Transverse colon (tissue), 3 donors: ENCODE measurements at regions not wholly inside any gene's neighbourhood (a gene's known extent, or its start where the extent isn't known, plus 50 kb on each side); places are given as distances from the start of the nearest gene placed in this dataset.

Source experiments
- POLR2A ChIP-seq: fragments of 450-650 bp; IDR thresholded peaks from one replicate; pipeline ENCODE4 v1.6.1; 2016; ENCODE audit warnings: antibody characterized with exemption, mild to moderate bottlenecking, moderate library complexity
- TF ChIP-seq, protein P1 (sequence below), 5 experiments: fragments of 200-600 bp in 3 of 5; fragments of 450-650 bp in 2 of 5; sonication (generic) in 3 of 5; IDR thresholded peaks; 1 replicate in 2 of 5; 2 replicates in 3 of 5; pipeline ENCODE4 v1.5.1; 2016 to 2017; ENCODE audit warnings: antibody characterized with exemption in 5 of 5, inconsistent platforms in 3 of 5, mild to moderate bottlenecking in 2 of 5, moderate library complexity in 1 of 5

DNA sequence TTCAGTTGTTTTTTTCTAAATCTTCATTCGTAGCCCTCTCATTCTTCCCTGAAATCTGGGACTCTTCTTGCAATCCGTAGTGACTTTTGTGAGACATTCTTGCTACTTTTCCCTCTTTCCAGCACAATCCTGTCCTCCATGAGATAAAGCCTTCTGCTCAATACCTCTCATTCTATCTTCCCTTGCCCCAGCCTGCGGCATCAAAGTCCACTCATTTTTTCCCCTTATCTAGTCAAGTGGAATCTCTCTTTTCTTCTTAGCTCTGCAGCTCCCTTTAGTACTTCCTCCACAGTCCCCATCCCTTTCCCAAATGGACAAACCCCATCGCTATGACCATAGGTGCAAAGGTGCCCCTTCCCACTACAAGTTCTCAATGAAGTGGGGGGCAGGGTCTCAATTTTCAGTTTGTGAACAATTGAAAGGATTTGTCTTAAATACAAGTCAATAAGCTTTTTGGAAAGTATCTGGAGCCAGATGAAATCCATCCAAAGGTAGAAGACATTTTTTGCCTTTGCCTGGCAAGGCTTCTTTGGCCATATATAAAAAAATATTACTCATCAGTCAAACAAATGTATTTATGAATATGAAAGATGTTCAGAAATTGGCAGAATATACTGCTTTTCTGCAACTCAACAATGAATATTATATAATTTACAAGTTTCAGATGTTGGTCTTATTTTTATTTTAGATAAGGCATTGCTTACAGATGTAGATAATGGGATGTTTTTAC is 179.4 kb downstream of the SNAPC1 start:
- no peak for TF ChIP-seq POLR2A
- TF ChIP-seq, protein P1, sequence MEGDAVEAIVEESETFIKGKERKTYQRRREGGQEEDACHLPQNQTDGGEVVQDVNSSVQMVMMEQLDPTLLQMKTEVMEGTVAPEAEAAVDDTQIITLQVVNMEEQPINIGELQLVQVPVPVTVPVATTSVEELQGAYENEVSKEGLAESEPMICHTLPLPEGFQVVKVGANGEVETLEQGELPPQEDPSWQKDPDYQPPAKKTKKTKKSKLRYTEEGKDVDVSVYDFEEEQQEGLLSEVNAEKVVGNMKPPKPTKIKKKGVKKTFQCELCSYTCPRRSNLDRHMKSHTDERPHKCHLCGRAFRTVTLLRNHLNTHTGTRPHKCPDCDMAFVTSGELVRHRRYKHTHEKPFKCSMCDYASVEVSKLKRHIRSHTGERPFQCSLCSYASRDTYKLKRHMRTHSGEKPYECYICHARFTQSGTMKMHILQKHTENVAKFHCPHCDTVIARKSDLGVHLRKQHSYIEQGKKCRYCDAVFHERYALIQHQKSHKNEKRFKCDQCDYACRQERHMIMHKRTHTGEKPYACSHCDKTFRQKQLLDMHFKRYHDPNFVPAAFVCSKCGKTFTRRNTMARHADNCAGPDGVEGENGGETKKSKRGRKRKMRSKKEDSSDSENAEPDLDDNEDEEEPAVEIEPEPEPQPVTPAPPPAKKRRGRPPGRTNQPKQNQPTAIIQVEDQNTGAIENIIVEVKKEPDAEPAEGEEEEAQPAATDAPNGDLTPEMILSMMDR (IDR thresholded peaks at IDR 0.05): no peak
